Neural cell (in vitro differentiated cells): ENCODE measurements at regions not wholly inside any gene's neighbourhood (a gene's known extent, or its start where the extent isn't known, plus 50 kb on each side); places are given as distances from the start of the nearest gene placed in this dataset.

Experiments used
- H2AFZ ChIP-seq: fragments of 200-600, 300-800 bp; sonication (generic), shearing (Covaris generic); 2 replicates; pipeline ENCODE4 v1.6.0; 2014; ENCODE audit warnings: low read depth, mild to moderate bottlenecking, antibody characterized with exemption, low read length, moderate library complexity
- H3F3A ChIP-seq: fragments of 200-600 bp; shearing (Covaris generic); 2 replicates; pipeline ENCODE4 v1.6.1; 2016; ENCODE audit warnings: mild to moderate bottlenecking, moderate library complexity, mixed read lengths, antibody characterized with exemption, low read length; ENCODE audit not compliant: insufficient read depth, poor library complexity, severe bottlenecking
- H3K27ac ChIP-seq: fragments of 200-600, 300-800 bp; sonication (generic), shearing (Covaris generic); 2 replicates; pipeline ENCODE4 v1.5.1; 2014; ENCODE audit warnings: mild to moderate bottlenecking, low read length, moderate library complexity
- H3K27me3 ChIP-seq: fragments of 300-800, 200-600 bp; sonication (generic), shearing (Covaris generic); 2 replicates; pipeline ENCODE4 v1.6.0; 2014; ENCODE audit warnings: mild to moderate bottlenecking, low read depth, low read length, moderate library complexity; ENCODE audit not compliant: insufficient read depth
- H3K36me3 ChIP-seq: fragments of 300-800, 200-600 bp; sonication (generic), shearing (Covaris generic); 2 replicates; pipeline ENCODE4 v1.5.1; 2014; ENCODE audit warnings: mild to moderate bottlenecking, antibody characterized with exemption, low read length, moderate library complexity; ENCODE audit not compliant: insufficient read depth
- H3K4me2 ChIP-seq: fragments of 300-800, 200-600 bp; sonication (generic), shearing (Covaris generic); 2 replicates; pipeline ENCODE4 v1.6.0; 2014; ENCODE audit warnings: mild to moderate bottlenecking, low read length
- H3K4me3 ChIP-seq: fragments of 300-800, 200-600 bp; sonication (generic), shearing (Covaris generic); 2 replicates; pipeline ENCODE4 v1.5.1; 2014; ENCODE audit warnings: mild to moderate bottlenecking, low read length, moderate library complexity
- H3K79me2 ChIP-seq: fragments of 200-600 bp; shearing (Covaris generic); replicated peaks from 2 replicates; pipeline ENCODE4 v1.6.0; 2014; ENCODE audit warnings: mild to moderate bottlenecking, low read length, moderate library complexity; ENCODE audit not compliant: insufficient read depth
- H3K9ac ChIP-seq: fragments of 300-800, 200-600 bp; sonication (generic), shearing (Covaris generic); 2 replicates; pipeline ENCODE4 v1.6.1; 2016; ENCODE audit warnings: mild to moderate bottlenecking, low read length, mixed read lengths
- H3K9me2 ChIP-seq: fragments of 200-600 bp; shearing (Covaris generic); 2 replicates; pipeline ENCODE4 v1.6.1; 2016; ENCODE audit warnings: mild to moderate bottlenecking, low read length, mixed read lengths; ENCODE audit not compliant: insufficient read depth
- H3K9me3 ChIP-seq: fragments of 200-600, 300-800 bp; sonication (generic), shearing (Covaris generic); 2 replicates; pipeline ENCODE4 v1.6.1; 2016; ENCODE audit warnings: mild to moderate bottlenecking, mixed run types, low read length, moderate library complexity, mixed read lengths
- H4K20me1 ChIP-seq: fragments of 200-600 bp; shearing (Covaris generic); 2 replicates; pipeline ENCODE4 v1.6.1; 2016; ENCODE audit warnings: mild to moderate bottlenecking, mixed run types; ENCODE audit not compliant: insufficient read depth
- EP300 ChIP-seq: fragments of 450-650 bp; conservative IDR thresholded peaks from 2 replicates; pipeline ENCODE4 v1.6.1; 2014; ENCODE audit warnings: antibody characterized with exemption, mild to moderate bottlenecking, moderate library complexity; ENCODE audit not compliant: poor library complexity, severe bottlenecking
- EZH2 ChIP-seq: fragments of 200-600, 300-800 bp; shearing (Covaris generic), sonication (generic); IDR thresholded peaks from 2 replicates; pipeline ENCODE4 v1.6.1; 2014; ENCODE audit warnings: antibody characterized with exemption, low read length, borderline replicate concordance, mild to moderate bottlenecking; ENCODE audit not compliant: insufficient read depth, poor library complexity, severe bottlenecking
- MXI1 ChIP-seq: fragments of 450-650 bp; conservative IDR thresholded peaks from 2 replicates; pipeline ENCODE4 v1.6.1; 2014; ENCODE audit warnings: antibody characterized with exemption, mild to moderate bottlenecking; ENCODE audit not compliant: poor library complexity, severe bottlenecking
- POLR2AphosphoS5 ChIP-seq: IDR thresholded peaks from 2 replicates; pipeline ENCODE4 v1.6.1; 2012
- RAD21 ChIP-seq: fragments of 450-650 bp; conservative IDR thresholded peaks from 2 replicates; pipeline ENCODE4 v1.6.1; 2014; ENCODE audit warnings: antibody characterized with exemption, mild to moderate bottlenecking, moderate library complexity
- SMC3 ChIP-seq: fragments of 450-650 bp; conservative IDR thresholded peaks from 2 replicates; pipeline ENCODE4 v1.6.1; 2014; ENCODE audit warnings: antibody characterized with exemption, mild to moderate bottlenecking, moderate library complexity; ENCODE audit not compliant: poor library complexity
- TAF1 ChIP-seq: IDR thresholded peaks from 2 replicates; pipeline ENCODE4 v1.6.1; 2012; ENCODE audit warnings: low read depth
- TF ChIP-seq, protein P1 (sequence below): fragments of 450-650 bp; IDR thresholded peaks from 2 replicates; pipeline ENCODE4 v1.5.1; 2014; ENCODE audit warnings: antibody characterized with exemption, mild to moderate bottlenecking, moderate library complexity; ENCODE audit not compliant: poor library complexity, severe bottlenecking
- TF ChIP-seq, protein P2 (sequence below): IDR thresholded peaks from 2 replicates; pipeline ENCODE4 v1.6.1; 2012; ENCODE audit warnings: borderline replicate concordance

GRCh38 chr6:114827135-114827534, 484.3 kb upstream of the HS3ST5 start:
- H3K9me3 ChIP-seq, result no peaks in the 10 kb centered on the region
- no peaks in the 10 kb centered on the region for H3K36me3 ChIP-seq
- H3K9ac ChIP-seq, result no peak overlapping the region
- H2AFZ ChIP-seq, result no peak overlapping the region
- TF ChIP-seq RAD21 (no peak), SMC3 (no peak), MXI1 (no peak), TAF1 (no peak)
- TF ChIP-seq, protein P1, sequence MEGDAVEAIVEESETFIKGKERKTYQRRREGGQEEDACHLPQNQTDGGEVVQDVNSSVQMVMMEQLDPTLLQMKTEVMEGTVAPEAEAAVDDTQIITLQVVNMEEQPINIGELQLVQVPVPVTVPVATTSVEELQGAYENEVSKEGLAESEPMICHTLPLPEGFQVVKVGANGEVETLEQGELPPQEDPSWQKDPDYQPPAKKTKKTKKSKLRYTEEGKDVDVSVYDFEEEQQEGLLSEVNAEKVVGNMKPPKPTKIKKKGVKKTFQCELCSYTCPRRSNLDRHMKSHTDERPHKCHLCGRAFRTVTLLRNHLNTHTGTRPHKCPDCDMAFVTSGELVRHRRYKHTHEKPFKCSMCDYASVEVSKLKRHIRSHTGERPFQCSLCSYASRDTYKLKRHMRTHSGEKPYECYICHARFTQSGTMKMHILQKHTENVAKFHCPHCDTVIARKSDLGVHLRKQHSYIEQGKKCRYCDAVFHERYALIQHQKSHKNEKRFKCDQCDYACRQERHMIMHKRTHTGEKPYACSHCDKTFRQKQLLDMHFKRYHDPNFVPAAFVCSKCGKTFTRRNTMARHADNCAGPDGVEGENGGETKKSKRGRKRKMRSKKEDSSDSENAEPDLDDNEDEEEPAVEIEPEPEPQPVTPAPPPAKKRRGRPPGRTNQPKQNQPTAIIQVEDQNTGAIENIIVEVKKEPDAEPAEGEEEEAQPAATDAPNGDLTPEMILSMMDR, result no peak
- TF ChIP-seq, protein P2, sequence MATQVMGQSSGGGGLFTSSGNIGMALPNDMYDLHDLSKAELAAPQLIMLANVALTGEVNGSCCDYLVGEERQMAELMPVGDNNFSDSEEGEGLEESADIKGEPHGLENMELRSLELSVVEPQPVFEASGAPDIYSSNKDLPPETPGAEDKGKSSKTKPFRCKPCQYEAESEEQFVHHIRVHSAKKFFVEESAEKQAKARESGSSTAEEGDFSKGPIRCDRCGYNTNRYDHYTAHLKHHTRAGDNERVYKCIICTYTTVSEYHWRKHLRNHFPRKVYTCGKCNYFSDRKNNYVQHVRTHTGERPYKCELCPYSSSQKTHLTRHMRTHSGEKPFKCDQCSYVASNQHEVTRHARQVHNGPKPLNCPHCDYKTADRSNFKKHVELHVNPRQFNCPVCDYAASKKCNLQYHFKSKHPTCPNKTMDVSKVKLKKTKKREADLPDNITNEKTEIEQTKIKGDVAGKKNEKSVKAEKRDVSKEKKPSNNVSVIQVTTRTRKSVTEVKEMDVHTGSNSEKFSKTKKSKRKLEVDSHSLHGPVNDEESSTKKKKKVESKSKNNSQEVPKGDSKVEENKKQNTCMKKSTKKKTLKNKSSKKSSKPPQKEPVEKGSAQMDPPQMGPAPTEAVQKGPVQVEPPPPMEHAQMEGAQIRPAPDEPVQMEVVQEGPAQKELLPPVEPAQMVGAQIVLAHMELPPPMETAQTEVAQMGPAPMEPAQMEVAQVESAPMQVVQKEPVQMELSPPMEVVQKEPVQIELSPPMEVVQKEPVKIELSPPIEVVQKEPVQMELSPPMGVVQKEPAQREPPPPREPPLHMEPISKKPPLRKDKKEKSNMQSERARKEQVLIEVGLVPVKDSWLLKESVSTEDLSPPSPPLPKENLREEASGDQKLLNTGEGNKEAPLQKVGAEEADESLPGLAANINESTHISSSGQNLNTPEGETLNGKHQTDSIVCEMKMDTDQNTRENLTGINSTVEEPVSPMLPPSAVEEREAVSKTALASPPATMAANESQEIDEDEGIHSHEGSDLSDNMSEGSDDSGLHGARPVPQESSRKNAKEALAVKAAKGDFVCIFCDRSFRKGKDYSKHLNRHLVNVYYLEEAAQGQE, result no peak
- no peak overlapping the region for H3K4me3 ChIP-seq
- H3K4me2 ChIP-seq, result no peak overlapping the region
- H4K20me1 ChIP-seq, result no peaks in the 10 kb centered on the region
- H3K9me2 ChIP-seq, result no peaks in the 10 kb centered on the region
- H3K79me2 ChIP-seq, result no peaks in the 10 kb centered on the region
- H3K27ac ChIP-seq, result no peak overlapping the region
- H3K27me3 ChIP-seq, result no peaks in the 10 kb centered on the region
- no peaks in the 10 kb centered on the region for H3F3A ChIP-seq

DNA sequence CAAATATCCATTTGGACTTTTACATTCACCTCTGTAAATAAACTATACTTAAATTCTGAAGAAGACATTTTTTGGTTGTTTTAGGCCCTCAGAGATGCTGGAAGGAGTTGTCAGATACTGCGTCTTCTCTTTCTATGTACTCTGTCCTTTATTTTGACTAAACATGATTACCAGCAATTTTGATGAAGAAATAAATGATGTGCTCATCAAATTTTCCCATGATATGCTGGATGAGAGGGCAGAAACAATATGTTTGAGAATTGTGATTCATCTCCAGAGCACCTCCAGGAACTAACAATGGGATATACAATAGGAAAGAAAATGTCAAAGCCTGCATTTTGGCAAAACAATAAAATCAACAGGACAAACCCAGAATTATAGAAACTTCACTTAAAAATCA, 481.6 kb upstream of the HS3ST5 start:
- Histone ChIP-seq H2AFZ (no peak overlapping the region), H3K79me2 (no peaks in the 10 kb centered on the region), H3K9ac (no peak overlapping the region)

More for the DNA sequence above, 481.6 kb upstream of the HS3ST5 start:
- no peaks in the 10 kb centered on the region for H3K9me3 ChIP-seq
- TF ChIP-seq, protein P1, result no peak
- no peak for TF ChIP-seq POLR2AphosphoS5
- TF ChIP-seq EP300, result no peak
- no peak for TF ChIP-seq EZH2
- TF ChIP-seq SMC3, result no peak
- no peaks in the 10 kb centered on the region for H4K20me1 ChIP-seq
- H3K9me2 ChIP-seq, result no peaks in the 10 kb centered on the region
- no peak overlapping the region for H3K4me2 ChIP-seq
- H3K27me3 ChIP-seq, result no peaks in the 10 kb centered on the region
- no peak overlapping the region for H3K4me3 ChIP-seq
- no peak overlapping the region for H3K27ac ChIP-seq
- no peaks in the 10 kb centered on the region for H3F3A ChIP-seq
- H3K36me3 ChIP-seq, result no peaks in the 10 kb centered on the region
